Amniotic stem cell (primary cell): ENCODE measurements at regions not wholly inside any gene's neighbourhood (a gene's known extent, or its start where the extent isn't known, plus 50 kb on each side); places are given as distances from the start of the nearest gene placed in this dataset.
"Not testable (repeated sequence)": the region's sequence is repeated elsewhere in the genome, so short reads cannot be mapped to it uniquely, and the experiment has no call there.

Experiments used
- DNase-seq: peaks from one replicate; lab custom pipeline; 2025; lab: John Stamatoyannopoulos, UW

DNA sequence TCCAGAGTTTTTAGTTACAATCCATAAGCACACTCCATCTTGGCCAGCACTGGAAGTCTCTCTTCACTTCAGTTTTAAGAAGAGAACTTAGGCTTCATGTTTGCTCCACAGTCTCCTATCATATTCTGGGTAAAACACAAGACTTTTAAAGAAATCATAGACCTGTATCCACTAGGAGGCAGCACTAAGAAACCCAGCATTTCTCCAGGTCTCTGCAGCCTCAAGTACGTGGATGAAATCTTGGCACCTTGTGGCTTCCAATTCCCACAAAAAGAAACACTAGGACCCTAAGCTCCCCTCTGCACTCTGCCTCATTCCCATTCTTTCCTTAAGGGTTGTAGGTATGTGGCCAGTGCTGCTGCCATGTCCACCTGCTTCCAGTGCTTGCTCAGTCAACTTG is 367.3 kb upstream of the CASK start:
- no peak for DNase-seq

DNA sequence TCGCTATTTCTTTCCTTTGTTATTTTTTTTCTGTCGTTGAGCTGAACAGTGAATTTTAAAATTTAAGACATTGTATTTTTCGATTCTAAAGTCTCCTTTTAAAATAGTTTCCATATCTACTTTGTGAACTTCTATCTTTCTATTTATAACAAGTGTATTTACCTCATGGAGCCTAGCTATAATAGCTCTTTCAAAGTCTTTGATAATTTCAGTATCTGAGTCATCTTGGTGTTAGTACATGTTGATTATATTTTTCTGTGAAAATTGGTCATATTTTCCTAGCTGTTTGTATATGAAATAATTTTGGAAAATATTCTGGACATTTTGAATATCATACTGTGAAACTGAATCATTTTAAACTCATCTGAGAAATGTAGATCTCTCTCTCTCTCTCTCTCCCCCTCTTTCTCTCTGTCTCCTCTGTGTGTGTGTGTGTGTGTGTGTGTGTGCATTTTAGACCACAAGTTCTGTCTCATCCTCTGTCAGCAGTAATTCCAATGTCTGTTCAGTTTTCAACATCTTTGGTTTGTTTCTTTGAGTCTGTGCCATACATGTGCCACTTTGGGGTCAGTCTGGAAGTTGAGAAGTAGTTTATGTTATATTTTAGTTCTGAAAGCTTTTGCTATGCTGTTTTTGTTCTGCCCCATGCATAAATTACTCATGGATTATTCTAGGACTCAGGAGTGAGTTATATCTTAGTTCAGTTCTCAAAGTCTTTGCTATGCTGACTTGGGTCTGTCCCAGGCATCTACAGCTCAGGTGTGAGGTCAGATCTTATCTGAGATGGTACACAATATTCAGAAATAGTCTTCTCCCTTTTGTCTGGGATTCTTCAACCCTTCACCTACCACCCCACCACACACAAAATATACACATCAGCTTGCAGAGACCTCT is 366.4 kb upstream of the CASK start:
- no peak for DNase-seq

DNA sequence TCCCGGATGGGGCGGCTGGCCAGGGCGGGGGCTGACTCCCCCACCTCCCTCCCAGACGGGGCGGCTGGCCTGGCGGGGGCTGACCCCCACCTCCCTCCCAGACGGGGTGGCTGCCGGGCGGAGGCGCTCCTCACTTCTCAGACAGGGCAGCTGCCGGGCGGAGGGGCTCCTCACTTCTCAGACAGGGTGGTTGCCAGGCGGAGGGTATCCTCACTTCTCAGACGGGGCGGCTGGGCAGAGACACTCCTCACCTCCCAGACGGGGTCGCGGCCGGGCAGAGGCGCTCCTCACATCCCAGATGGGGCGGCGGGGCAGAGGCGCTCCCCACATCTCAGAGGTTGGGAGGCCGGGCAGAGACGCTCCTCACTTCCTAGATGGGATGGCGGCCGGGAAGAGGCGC is 362.3 kb upstream of the CASK start:
- DNase-seq: not testable (repeated sequence)

DNA sequence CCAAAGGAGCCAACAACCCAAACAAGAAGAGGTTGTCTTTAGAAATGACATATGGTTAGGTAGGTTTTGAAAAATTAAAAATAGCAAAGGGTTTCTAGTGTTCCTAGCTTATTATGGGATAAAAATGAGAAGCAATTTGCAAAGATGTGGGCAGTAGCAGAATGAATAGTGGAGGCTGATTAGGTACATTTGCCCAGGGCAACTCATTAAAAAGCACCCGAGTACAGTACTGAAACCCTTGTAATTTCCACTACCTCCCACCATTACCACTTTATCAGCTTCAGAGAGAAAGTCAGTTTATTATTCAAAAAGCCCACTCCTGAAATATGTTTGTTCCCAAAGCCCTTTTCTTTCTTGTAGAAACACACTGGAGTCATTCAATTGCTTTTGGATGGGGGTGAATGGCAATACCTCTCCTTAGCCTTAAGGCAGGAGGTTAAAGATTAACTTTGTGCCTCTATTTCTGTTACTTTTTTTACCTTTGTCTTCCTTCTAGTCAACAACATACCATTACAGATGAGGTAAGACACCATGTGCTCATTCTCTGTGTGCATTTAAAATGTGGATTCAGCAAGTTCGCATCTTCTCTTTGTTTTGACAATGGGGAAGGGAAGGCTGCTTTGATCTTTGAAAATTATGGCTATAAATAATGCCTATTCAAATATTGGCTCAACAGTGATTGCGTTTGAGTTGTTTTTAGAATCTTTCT is 353.8 kb upstream of the CASK start:
- DNase-seq: no peak

DNA sequence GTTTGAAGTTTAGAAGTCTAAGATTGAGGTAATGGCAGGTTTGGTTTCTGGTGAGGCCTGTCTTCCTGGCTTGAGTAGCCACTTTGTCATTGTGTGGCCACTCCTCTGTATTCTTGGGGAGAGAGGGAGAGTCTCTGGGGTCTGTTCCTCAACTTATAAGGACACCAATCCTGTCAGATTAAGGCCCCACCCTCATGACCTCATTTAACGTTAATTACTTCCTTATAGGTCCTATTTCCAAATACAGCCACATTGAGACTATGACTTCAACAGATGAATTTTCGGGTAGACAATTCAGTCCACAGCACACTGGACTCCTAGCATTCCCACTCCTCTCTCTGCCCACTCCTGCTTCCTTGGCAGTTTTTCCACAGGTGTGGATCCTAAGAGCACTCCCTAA is 350.8 kb upstream of the CASK start:
- DNase-seq: no peak

DNA sequence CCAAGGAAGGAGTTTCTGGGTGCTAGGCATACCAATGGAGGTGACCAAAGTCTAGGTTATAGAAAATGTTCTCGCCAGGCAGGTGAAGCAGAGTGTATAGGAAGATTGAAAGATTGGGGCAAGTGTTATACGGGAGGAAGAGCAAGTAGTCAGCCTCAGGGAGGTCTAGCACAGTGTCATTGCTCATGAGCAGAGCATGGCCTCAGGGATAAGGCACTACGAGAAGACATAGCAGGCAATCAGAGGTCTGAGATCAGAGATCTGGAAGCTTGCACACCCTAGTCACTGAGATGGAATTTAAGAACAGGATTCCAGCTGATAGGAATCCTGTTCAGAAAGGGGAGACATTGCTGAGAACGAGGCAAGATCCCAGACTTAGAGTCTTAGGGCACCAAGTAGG is 350.0 kb upstream of the CASK start:
- DNase-seq: no peak

DNA sequence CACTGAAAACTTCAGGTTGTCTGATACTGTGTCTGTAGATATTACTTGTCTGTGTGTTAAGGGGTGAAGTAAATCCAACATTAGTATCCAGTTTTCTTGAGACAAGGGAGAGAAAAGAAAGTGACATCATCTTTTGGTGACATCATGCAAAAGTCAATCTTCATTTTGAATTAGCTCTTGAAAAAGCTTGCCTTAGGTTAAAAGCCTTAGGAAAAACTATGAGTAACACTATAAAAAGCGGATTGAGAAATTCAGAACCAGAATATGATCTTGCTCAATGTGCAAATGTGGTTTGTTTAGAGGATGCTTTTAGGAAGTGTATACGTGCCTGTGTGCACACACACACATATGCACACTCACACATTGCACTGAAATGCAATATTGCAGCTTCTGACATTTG is 345.8 kb upstream of the CASK start:
- DNase-seq: no peak

DNA sequence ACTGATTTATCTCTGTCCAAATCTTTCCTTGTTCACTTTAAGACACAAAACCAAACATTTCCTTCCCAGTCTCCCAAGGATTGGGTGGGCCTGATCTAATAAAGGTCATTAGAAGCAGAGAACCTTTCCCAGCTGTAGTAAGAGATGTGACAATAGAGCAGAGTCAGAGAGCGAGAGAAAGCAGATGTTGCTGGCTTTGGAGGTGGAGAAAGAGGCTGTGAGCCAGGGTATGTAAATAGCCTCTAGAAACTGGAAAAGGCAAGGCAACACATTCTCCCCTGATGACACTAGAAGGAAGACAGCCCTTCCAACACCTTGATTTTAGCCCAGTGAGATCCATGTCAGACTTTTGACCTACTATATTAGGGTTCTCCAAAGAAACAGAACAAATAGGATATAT is 337.5 kb upstream of the CASK start:
- DNase-seq: no peak

DNA sequence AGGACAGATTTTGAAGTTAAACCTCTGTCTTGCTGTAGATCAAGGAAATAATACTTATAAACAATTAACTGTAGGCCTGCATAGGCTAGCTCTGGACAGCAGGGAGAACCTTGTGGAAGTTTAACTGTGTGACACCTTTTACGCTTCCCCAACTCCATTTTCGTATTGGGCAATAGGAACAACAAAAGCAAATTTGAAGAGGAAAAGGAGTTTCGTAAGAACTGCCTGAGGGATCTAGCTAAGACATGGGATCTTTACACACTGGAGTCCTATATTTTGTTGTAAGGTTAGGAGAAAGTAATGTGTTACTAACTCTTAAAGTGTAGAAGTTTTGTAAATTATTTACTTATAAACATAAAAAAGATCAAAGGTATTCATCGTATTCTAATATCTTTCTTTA is 324.9 kb upstream of the CASK start:
- DNase-seq: no peak

DNA sequence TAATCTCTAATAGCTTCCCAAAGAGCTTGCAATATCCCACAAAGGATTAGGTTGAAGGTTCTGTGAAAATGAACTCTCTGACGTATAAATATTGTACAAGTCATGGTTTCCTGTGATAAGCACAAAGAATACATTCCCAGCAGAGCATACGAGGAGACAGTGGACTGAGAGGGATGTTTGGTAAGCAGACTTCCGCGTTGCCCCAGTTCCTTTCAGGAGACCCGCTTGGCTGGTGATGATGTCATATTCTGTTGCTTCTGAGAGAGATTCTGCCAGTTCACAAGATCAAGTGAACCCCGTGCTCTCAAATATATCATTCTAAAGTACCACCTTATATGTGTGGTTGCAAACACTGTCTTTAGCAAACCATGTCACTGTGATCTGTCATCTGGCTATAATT is 323.9 kb upstream of the CASK start:
- no peak for DNase-seq

DNA sequence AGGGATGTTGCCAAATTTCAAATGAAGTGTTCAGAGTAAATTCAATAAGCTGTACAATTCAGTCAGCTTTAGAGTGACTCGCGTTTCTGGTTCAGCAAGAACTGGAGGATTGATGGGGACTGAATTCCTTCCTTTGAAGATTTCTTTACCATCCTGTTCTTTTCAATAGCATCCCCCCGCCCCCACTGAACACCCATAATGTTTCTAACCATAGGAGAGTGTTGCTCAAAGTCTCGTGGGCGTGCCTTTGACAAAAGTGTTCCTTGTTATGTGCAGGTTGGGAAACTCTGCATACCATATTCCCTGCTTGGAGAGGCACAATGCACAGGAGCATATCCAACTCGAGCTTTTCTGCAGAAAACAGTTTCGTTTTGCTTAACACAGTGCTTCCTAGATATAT is 323.5 kb upstream of the CASK start:
- DNase-seq: no peak

DNA sequence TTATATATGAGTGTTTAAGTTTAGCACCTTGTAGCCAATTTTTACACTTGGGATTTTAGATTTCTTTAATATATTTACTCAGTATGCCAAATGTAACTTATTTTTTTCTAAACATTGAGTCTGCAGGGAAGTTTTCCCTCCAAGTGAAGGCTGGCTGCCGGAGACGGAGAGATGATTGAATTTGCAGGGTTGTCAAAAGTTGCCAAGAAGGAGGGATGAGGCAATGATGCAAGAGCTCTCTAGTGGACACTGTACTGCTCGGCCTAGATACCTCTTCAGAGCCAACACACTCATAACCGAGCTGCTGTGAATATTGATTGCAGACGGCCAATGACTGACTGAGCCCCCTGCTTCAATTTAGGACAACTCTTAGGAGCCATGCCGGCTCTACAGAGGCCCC is 318.6 kb upstream of the CASK start:
- DNase-seq: no peak

DNA sequence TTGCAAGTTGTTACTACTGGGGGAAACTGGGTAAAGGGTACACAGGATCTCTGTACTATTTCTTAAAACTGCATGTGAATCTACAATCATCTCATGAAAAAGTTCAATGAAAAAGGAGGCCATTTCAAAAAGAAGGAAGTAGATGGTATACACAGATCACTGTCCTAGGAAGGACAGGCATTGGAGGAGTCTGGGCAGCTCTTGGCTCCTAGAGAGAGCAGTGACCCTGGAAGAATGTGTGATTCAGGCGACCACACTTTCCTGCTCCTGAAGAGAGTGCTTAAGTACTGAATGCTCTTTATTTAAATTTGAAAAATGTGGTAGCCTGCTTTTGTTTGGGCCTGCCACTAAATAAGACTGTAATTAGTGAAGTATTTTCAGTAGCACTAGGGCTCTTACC is 318.1 kb upstream of the CASK start:
- DNase-seq: no peak

DNA sequence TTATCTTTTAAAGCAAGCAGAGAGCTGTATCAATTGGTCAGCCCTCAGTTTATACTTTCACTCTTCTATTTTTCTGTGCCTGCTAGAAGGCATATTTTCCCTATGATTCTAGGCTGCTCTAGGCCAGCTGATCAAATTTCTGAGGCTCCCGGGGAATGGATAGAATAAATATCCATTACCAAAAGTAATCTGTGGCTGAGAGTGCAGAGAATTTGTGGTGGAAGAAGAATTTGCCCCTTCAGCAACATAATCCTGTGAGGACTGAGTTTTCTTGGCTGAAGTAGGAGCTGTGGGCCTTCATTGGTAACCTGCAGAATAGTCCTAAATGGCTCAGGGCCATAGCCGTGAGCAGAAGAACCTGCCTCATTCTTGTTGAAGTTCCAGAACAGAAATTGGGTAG is 314.6 kb upstream of the CASK start:
- no peak for DNase-seq

DNA sequence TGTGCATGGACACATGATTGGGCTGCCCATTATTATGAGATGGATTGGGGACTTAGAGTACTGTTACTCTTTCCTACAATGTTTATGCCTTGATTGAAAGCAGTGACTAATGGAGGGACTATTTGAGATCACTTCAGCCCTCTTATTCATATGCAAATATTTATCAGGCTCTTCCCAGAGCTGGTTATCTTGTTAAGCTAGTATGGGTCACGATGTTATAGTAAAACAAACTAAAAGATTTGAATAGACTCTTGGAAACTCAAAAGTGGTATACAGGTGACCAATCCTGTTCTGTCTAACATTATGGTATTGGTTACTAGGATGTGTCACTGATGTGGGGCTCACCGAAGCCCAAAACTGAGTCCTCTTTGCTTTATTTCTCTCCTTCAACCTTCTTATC is 306.2 kb upstream of the CASK start:
- DNase-seq: no peak

DNA sequence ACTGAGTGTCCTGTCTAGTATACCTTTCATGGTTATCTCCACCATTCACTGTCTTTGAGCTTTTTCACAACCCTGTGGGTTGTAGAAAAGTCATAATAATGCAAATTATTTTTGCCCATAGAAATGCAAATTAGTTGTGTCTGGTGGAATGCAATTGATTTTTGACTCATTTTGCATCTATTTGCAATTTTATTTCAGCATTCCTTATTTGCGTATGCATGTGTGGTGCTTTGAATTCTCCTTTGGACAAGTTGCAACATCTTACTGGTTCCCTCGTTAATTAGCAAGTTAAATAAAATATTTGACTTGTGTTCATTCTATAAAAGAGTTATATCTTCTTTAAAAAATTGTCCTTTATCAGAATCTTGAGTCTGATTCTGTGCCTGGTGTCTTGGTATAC is 297.3 kb upstream of the CASK start:
- no peak for DNase-seq

DNA sequence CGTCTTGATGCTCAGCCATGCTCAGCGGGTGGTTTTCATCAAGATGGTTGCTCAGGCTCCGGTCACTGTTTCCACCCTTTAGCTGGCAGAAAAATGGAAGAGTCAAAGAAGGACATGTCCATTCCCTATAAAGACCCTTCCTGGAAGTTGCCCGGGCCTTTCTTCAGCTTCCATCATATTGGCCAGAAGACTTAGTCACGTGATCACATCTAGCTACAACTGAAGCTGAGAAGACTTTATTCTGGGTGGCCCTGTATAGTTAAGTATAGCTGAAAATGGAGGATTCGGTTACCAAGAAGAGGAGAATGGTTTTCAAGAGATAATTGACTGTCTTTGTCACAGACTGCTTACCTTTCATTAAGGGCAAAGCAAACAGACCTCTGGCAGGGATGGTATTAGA is 296.7 kb upstream of the CASK start:
- no peak for DNase-seq

DNA sequence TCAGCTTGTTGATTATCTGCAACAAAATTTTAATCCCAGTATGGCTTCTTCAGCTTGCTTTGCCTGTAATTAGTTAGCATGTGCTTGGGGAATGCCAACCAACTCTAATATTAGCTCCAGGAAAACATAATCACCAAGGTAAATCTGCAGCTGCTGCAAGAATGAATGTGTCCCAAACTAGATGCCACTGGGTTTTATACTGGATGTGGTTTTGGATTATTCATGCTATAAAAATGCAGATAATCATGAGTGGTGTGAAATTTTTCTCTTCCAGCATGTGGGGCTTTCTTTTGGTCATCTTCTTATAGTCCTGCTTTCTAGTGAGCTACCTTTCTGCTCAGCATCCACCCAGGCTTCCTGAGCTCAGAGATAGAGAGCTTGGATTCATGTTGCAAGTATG is 295.9 kb upstream of the CASK start:
- no peak for DNase-seq

DNA sequence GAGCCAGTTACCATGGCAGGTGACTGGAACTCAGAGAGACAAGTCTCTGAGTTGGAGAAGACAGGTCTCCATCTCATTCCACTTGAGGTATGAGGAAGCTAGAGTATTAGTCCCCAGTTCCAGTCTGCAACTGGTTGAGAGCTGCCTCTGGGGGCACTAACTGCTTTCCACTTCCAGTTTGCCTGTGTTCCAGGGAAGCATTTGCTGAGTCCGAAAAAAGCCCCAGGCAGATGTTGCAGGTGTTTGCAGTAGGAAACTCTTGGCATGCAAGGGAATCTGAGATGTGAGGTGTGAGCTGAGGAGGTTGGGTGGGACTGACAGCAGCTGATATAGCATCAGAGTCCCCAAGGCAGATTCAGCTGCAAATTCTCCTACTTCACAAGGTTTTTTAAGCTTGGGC is 272.2 kb upstream of the CASK start:
- no peak for DNase-seq

DNA sequence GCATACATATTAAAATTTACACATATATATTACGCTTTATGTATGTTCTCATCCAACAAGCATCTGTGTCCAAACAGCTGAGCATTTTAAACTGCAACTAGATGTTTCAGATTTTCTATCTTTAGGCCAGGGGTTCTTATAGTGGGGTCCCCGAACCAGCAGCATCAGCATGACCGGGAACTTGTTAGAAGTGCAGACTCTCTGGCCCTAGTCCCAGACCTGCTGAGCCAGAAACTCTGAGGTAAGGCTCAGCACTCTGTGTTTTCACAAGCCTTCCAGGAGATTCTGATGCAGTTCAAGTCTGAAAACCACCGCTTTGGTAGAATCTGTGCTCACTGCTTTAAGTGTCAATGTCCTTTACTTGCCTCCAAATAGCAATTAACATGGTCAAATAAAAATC is 266.2 kb upstream of the CASK start:
- DNase-seq: no peak

DNA sequence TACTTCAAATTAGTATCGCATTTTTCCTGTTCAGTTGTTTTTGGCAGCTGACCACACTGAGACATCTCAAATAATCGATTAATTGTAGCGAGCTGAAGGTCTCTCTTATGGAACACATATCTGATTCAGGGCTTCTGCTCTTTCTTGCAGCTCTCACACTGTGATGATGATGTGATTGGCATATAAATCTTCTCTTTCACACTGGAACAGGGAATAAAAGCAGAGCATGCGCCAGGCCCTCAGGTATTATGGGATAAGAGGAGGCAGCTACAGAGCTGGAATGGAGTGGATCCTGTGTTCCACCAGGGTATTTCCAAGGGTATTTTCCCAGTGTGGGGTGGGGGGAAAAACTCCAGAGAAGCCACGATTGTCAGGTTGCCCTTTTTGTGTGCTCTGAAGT is 265.4 kb upstream of the CASK start:
- DNase-seq: no peak

DNA sequence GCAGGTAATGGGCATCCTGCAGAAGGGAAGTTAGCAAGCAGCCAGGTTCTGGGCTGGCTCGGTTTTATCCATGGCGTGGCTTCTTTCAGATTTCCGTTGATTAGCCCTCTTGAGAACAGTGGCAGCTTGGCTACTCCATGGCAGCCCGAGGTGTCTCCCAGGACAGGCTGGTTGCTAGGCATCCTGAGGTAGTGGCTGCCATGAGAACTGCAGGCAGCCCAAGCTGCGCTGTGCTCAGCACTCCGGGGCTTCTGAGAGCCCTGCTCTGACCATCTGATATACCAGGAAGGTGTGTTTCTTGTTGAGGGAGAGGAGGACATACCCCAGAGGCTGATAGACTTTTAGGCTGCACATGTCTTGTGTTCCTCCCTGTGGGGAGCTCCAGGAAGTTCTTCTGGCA is 253.4 kb upstream of the CASK start:
- DNase-seq: no peak

DNA sequence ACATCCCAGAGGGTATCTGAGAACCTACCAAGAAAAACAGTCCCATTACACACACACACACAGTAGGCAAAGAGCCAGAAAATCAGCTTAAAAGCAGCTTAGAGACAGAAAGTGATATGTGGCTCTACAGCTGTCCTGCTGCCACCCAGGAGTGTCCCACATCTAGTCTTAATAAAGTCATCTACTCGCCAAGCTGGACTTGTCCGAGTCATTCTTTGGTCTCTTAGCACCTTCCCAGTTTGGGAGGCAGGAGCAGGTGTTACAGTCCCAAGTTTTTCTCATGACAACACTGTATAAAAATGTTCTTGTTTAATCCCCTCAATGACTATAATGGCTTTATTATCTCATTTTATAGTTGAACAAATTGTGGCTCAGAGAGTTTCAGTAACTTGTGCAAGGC is 252.5 kb upstream of the CASK start:
- DNase-seq: no peak

DNA sequence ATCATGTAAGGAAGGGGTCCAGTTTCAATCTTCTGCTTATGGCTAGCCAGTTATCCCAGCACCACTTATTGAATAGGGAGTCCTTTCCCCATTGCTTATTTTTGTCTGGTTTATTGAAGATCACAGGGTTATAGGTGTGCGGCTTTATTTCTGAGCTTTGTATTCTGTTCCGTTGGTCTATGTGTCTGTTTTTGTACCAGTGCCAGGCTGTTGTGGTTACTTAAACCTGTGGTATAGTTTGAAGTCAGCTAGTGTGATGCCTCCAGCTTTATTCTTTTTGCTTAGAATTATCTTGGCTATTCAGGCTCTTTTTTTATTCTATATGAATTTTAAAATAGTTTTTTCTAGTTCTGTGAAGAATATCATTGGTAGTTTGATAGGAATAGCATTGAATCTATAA is 234.6 kb upstream of the CASK start:
- DNase-seq: not testable (repeated sequence)
